Endothelial cell of hepatic sinusoid (primary cell): ENCODE measurements at regions not wholly inside any gene's neighbourhood (a gene's known extent, or its start where the extent isn't known, plus 50 kb on each side); places are given as distances from the start of the nearest gene placed in this dataset.

Experiments used
- in situ Hi-C: cut with HindIII; loops from 2 replicates; pipeline ENCODE4 v1.10.0; 2017; ENCODE audit warnings: low sequenced_read_pairs

- in situ Hi-C loops: no loop called here
Observed at GRCh38 chr1:217095050-217095622, 371.9 kb upstream of the ESRRG start.

DNA sequence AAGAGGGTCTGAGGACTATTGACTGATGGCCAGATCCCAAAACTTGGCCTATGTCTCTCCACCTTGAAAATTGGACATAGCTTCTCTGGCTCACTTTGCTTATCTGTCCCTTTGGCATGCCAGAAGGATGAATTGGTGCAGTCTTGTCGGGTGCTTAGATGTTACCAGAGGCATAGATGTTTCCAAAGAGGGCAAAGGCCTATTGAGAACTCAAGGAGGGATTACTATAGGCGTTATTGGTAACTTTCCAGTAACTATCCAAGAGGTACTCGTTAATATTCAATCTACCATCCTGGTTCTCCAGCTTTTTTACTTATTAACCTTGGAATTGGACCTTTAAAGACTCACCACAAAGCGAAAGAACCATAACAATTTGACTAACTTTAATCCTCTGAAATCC, 368.3 kb upstream of the ESRRG start:
- in situ Hi-C loops: no loop called here

DNA sequence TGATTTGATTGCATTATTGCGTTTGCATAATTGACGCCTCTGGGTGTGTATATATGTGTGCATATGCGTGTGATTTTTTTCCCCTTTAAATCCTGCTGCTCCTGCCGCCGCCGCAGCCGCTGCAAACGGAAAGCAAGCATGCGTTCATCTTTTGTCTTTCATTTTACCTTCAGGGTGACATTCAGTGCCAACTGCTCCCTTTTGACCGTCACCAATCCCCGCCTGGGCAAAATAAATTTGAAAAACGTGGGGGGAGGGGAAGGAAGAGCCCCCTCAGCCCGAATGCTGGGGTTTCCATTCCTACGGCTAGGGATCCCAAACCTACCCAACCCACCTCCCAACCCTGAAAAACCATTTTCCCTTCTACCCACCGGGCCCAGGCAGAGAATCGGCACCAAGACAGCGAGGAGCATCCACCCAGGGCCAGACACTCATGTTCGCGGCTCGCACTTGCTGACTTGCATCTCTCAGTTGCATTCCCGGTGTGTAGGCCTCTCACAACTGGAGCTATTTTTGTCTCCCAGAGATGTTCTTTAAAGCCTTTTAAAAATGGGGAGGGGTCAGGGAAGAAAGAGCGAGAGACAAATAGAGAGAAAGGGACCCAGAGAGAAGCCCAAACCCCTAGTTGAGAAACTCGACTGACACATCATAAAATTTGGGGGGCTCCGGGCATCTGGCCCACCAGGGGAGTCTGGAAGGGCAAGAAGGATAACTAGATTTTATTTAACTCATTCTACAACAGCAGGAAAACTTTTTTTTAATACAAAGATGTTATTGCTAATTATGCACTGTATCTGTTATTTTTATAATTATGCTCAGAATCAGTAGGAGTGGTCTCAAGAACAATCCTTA, 367.1 kb upstream of the ESRRG start:
- in situ Hi-C loops: no loop called here

DNA sequence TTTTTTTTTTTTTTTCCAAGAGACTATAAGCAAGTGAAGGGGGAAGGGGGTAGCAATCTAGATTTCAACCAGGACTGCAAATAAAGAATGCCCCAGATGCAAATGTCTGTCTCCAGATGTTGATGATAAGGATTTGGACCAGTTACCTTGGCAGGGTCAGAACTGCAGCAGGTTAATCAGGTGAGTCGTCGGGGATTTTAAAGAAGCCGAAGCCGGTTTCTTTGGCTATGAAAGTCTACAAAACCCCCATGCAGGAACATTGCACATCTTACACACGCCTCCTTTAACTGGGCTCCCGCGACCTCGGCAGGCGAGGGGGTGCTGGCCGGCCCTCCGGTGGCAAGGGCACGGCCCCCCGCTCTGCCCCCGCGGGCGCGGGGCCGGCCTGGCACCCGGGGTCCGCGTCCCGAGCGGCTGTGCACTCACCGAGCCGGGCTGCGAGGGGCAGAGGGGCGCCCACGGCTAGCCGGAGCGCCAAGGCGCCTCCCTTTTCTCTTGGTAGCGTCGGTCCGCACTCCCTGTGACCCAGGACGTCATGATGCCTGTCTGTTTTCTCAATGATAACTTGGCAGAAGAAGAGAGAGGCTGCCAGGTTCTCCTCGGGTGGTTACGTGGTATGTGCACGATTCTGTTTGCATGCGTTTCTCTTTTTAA, 366.3 kb upstream of the ESRRG start:
- in situ Hi-C loops: no loop called here

DNA sequence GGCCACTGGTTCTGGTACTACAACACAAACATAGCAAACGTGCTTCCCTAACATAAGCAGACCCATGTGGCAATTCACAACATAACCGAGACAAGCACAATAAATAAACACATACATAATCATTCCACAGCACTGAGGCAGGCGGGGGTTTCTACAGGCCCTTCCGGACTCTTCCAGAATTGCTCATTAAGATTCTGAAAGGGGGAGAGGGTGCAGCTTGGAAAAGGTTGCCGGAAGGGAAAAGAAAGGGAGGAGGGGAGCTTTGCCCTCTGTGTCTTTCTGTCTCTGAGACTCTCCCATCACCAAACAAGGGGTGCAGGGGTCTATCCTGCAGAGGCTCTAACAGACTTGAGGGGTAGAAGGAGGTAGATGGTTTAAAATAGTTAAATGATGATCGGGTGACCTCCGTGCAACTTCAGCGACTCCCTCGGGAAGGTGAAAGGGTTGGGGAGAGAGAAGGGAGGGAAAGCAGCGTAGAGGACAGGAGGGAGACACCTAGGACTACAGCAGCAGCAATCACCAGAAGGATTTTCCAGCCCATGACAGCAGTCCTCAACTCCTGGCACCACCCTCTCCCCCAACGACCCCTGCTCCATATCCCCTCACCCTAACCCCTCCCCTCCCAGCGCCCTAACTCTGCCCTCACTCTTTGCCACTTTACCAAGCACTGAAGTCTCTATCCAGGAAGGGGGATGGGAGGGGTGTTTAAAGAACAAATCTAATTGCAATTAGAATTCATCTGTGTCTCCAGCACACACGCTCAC, 365.5 kb upstream of the ESRRG start:
- in situ Hi-C loops: no loop called here

- in situ Hi-C loops: no loop called here
Observed at GRCh38 chr1:217088011-217088410, 364.8 kb upstream of the ESRRG start.

DNA sequence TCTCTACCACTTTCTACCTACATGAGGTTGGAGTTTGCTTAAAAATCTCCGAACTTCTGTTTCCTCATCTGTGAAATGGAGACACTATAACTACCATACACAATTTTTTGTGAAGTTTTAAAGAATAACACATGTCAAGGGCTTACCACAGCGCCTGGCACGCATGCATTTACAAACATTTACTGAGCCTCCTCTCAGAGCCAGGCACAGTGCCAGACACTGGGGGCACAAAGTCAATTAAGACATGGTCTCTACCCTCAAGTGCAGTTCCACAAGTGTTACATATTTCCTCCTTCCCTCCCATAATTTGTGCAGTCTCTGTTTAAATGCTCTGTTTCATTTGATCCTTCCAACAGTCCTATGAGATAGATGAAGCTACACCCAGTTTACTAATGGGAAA, 356.4 kb upstream of the ESRRG start:
- in situ Hi-C loops: no loop called here

DNA sequence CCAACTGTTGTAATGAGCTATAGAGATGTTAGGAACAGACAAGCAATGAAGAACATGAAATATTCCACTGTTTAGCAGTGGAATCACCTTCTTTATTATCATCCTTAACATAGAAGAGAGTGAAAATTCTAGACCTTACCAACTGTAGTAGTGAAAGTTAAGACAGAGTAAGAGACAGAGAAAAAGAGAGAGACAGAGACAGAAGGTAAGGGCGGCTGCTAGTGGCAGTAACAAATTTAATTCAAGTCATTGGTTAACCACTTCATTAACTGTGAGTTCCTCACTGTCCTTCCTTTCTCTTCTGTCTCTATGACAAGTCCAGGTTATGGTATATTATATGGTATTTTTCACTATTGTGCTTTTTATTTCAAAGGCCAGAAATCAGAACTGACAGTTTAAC, 355.7 kb upstream of the ESRRG start:
- in situ Hi-C loops: no loop called here

DNA sequence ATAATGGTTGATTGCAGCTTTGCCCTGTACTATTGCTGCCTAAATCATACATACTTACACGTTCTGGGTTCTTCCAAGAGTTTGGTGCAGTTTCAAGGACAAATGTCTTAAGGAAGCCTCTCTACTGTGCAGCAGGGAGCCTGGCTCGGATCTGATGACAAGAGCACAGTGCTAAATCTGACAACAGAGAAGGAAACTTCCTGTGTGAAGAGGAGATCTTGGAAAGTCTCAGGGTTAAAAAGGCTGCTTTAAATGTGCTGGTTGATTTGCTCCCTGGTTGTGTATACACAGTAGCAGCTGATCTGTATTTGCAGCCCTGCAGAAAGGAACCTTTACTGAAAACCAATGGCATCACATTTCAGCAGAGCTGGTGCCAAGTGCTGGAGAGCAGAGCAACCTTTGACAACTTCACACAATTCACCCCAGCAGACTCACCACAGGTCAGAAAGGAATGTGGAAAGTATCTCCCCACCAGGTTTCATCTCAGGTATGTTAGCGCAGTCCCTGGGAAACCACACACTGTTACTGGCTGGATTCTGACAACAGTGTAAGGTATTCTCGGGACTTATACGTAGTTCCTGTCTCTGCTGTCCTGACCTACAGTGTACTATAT, 355.0 kb upstream of the ESRRG start:
- in situ Hi-C loops: no loop called here

DNA sequence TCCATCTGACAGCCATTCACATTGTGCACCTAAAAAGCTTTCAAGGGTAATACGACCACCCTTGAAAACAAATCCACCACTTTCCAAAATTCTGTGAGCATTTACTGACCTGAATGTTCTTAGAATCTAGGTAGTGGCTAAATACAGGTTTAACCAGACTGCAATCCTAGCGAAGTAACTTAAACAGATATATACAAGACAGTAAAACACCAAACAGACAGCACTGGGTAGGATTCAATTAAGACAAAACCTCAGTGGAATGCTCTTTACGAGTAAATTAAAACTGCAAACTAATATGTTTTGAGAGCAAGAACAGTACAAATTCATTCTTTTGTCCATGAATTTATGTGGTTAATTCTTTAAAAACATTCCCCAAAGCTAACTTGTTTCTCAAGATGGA, 354.2 kb upstream of the ESRRG start:
- in situ Hi-C loops: no loop called here

- in situ Hi-C loops: no loop called here
Observed at GRCh38 chr1:217076902-217077301, 353.7 kb upstream of the ESRRG start.

DNA sequence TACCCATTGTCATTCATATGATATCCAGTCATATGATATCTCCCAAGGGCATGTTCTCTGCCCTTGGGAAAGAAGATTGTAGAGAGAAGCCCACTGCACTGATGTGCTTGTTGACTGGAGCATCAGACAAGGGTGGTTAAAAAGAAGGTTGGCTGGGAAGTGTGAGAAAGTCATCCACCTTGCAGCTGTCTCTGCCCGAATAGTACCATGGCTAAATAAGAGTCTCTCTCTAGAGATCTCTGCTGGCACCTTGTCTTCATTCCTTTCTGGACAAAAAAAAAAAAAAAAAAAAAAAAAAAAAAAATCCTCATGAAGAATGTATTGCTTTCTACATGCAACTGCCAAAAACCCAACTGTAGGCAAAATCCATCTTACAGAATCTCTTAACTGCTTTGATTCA, 349.7 kb upstream of the ESRRG start:
- in situ Hi-C loops: no loop called here

- in situ Hi-C loops: no loop called here
Observed at GRCh38 chr1:217067642-217068041, 344.4 kb upstream of the ESRRG start.

GRCh38 chr1:217066794-217067193, 343.6 kb upstream of the ESRRG start:
- in situ Hi-C loops: no loop called here

- in situ Hi-C loops: no loop called here
Observed at GRCh38 chr1:217063172-217063908, 340.1 kb upstream of the ESRRG start.

DNA sequence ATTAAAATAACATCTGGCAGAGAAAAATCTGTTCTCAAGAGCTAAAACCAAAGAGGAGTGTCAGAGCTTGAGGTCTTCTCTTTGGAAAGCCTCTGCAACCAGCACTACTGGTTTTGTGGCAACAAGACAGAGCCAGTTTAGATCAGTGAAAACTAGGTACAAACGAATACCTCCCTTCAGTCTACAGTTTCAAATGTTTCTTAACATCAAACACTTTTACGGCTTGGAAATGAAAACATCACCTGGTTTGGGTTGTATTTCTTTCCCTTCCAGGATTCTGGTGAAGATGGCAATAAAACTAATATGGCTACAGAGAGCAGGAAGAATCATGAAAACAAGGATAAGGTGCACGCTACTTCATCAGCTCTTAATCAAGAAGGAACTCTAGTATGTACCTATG, 339.4 kb upstream of the ESRRG start:
- in situ Hi-C loops: no loop called here

- in situ Hi-C loops: no loop called here
Observed at GRCh38 chr1:217059401-217059800, 336.2 kb upstream of the ESRRG start.

DNA sequence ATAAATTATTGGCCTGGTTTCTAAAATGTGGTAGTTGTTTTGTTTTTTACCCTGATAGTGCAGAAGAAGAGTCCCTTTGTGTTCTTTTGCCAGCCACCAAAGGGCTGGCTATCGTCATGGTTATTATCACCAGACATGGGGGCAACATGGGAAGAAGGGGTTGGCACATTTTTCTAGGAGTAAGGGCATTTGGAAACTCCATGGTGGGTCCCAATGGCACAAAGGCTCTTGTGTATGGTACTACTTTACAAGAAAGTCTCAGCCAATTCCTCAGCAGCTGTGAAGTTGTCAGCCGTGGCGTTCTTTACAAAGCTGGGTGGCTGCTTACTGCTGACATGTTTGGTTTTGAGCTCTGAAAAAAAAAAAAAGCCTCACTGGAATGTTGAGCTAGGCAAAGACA, 330.4 kb upstream of the ESRRG start:
- in situ Hi-C loops: no loop called here

- in situ Hi-C loops: no loop called here
Observed at GRCh38 chr1:217052626-217053025, 329.4 kb upstream of the ESRRG start.

DNA sequence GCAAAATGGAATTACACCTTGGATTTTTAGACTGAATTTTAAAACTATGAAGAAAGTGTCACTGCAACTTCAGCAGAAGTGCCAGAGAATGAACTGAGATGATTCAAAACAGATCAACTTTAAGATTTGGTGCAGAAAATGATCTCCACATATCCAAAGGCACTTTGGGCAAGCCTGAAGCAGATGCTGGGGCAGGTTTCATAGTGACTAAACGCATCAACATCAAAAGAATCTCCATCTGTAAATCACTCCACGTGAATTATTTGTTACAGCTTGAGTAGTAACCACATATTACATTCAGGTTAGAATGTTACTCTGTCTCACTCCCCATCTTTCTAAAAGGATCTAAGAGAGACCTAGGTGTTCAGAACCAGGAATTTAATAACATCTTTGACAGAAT, 329.0 kb upstream of the ESRRG start:
- in situ Hi-C loops: no loop called here
